ENCODE measurements at regions not wholly inside any gene's neighbourhood (a gene's known extent, or its start where the extent isn't known, plus 50 kb on each side); places are given as distances from the start of the nearest gene placed in this dataset.

GRCh38 chr4:167934216-167934615, 158.1 kb upstream of the ANXA10 start:
- TF ChIP-seq CTCF (IDR thresholded peaks at IDR 0.05) (no peak), EP300 (IDR thresholded peaks at IDR 0.05) (no peak)
